OCI-M2 (cell line): ENCODE measurements at regions not wholly inside any gene's neighbourhood (a gene's known extent, or its start where the extent isn't known, plus 50 kb on each side); places are given as distances from the start of the nearest gene placed in this dataset.

Source experiments
- DNase-seq: peaks from one replicate; lab custom pipeline; 2025; ENCODE audit not compliant: unreplicated experiment; lab: John Stamatoyannopoulos, UW

- no peak for DNase-seq
Measured at GRCh38 chr4:3831529-3832150, 65.5 kb downstream of the ADRA2C start.

- DNase-seq: no peak
Measured at GRCh38 chr4:3832536-3833220, 66.5 kb downstream of the ADRA2C start.

GRCh38 chr4:3833326-3833989 is 67.3 kb downstream of the ADRA2C start:
- DNase-seq: no peak

DNA sequence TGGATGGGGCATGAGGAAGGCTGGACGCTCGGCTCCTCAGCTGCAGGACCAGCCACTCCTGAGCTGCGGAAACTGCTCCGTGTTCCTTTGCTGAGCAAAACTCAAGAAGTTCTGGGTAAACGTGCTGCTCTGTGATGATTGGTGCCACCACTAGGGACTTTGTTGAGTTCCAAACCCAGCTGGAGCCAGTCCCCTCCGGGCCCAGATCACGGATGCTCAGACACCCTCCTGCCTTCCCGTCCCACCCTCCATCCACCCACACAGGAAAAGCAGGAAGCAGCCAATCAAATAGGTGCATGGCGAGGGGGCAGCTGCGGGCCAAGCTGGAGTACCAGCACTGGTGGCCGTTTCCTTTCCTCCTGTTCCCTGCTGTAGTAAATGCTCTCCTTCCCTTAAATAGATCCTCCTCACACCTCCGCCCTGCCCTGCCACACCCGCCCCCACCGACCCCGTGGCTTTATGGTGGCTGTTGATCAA is 68.0 kb downstream of the ADRA2C start:
- DNase-seq: no peak

DNA sequence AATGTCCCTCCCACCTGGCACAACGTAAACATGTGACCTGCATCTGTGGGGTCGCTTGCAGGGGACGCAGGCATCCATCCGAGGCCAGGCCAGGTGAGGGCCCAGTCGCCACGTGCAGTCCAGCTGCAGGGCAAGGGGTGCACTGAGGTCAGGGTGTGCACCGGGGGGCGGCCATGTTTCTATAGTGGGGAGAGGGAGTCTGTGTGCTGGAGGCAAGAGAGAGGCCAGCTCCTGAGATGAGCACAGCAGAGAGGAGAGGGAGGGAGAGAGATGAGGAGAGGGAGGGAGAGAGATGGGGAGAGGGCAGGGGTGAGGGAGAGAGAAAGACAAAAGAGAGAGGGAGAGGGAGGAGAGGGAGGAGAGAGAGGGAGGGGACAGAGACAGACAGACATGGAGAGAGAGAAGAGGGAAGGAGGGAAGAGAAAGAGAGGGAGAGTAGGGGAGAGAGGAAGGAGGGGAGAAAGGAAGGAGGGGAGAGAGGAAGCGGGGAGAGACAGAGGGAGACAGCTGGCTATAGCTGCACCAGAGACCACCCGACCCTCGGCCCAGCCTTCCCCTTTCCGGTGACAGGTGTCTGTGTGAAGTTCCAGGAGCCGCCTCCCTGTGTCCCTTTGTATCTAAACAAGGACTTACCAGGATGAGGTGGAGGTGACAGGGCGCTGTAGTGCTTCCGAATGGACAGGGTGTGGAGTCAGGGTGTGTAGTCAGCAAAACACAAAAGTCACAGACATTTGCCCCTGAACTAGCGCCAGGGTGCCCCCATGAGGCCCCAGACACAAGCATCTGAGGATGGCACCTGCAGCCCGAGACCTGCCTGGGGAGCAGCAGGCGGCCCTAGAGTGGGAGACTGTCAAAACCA is 68.7 kb downstream of the ADRA2C start:
- DNase-seq: no peak

GRCh38 chr4:3835527-3836405 is 69.6 kb downstream of the ADRA2C start:
- DNase-seq: no peak

GRCh38 chr4:3836406-3836755 is 70.2 kb downstream of the ADRA2C start:
- no peak for DNase-seq

GRCh38 chr4:3836756-3837601 is 70.8 kb downstream of the ADRA2C start:
- DNase-seq: no peak

DNA sequence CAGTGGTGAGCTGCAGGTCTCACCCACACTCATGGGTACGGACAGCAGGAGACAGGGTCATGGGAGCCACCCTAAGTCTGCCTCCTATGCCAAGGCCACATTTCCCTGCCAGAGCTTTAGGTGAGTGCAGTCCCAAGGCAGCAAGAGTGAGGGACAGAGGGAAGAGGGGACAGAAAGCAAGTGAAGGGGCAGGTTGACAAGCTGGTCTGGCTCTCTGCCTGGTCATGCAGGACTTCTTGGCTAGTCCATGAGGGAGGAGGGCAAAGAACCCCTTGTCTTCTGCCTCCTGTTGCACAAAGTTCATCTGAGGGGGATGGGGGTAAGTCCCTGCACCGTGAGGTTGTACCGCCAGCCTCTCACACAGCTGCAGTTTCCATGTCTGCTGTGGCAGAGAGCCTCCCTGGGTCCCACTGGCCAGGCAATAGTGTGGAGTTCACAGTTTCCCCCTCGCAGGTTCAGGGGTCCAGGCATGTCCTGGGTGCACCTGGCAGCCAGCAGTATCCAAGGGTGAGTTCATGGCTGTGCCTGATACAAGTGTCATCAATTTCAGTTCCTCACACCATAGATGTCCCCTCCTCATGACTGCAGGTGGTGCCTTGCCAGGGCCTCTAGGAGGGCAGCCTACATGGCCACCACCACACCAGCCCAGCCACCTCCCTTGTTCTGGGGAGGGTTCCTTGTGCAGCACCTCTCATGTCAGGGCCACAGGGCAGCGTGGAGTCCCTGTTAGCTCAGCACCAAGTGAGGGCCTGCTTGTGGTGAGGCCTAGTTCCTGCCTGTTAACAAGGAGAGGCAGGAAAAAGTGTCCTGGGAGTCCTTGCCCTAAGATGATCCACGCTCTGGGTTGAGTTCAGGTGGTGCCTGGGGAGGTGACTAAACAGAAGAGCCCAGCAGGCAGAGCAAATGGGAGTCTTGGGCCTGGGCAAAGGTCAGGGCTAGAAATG is 72.5 kb downstream of the ADRA2C start:
- DNase-seq: no peak

DNA sequence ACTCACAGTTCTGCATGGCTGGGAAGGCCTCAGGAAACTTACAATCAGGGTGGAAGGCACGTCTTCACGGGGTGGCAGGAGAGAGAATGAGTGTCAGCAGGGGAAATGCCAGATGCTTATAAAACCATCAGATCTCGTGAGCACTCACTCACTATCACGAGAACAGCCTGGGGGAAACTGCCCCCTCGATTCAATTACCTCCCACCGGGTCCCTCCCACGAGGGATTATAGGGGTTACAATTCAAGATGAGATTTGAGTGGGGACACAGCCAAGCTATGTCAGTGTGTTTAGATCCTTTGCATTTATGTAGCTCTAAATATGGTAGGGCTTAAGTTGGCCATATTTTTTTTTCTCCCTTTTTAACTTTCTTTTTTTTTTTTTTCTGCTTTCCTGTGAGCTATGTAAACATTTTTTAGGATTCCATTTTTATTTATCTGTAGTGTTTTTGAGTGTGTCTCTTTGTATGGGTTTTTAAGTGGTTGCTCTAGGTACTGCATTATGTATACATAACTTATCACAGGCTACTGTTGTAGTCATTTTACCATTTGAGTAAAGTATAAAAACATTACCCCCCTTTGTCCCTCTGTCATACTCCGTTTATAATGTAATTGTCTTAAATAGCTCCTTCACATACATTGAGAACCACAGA is 79.0 kb downstream of the ADRA2C start:
- no peak for DNase-seq

DNA sequence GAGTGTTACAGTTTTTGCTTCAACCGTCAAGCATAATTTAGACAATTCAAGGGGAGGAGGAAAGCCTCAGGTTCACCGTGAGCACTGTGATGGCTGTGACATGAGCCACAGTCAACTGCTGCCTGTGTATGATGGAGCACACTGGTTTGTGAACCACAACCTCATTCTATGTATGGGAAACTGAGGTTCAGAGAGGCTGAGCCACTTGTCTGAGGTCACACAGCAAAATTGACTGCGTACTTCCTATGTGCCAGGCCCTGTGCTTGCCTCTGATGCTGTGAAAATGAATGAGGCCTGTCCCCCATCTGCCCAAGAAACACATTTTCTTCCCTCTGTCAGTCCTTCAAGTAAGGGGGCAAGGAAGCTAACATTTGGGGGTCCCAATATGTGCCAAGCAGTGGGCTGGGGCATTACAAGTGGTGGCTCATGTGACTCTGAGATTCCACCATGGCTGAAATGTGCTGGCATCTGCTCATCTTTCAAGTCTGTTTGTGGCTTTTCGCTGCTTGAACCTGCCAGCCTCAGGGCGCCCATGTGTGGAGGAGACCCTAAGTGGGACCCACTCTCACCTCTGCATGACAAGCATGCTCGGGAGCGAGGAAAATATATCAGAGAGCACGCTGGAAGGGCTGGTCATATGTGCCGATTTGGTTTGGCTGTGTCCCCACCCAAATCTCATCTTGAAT is 79.7 kb downstream of the ADRA2C start:
- DNase-seq: no peak

DNA sequence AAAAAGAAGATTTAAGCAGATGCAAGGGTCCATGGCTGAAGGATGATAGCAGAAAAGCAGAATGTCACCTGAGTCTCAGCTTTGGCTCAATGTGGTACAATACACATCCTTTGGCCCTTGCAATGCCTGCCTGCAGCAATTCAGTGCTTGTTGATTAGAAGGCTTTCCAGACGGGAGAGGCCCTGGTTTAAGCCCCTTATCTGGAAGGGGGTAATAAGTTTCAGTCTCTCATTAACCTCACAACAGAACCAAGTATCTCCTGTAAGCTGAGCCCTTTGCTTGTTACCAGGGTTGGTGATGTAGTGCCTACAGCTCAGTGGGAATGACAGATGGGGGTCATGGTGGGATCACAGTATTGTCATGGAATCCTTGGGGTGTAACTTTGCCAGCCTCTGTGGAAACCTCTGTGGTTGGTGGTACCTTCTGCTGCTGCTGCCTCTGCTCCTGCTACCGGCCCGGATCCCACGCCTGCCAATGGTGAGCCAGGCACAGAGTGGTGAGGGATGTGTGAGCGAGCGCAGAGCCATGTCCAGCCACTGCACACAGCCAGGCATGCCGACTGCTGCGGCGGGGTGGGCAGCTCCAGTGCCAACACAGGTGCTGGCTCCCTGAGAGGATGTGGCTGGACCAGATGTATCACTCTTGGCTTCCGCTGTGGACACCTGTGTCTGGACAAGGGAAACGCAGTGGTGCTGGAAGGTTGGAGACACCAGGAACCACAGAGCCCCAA is 81.2 kb downstream of the ADRA2C start:
- DNase-seq: no peak

DNA sequence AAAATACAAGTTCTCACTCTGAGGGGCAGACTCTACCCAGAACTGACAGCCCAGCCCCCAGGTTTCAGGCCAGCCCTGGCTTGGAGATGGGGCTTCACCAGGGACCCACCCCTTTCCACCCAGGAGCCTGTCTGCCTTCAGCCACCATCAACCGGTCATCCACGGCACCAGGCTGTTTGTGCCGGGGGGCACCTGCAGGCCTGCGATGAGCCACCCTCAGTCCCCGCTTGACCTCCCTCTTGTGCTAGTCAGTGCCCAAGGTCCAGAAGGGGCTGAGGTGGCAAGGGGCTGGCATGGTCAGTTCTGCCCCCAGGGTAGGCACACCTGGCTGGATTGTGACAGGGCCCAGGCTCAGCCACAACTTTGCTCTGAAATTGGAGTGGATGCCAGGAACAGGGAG is 82.1 kb downstream of the ADRA2C start:
- no peak for DNase-seq

DNA sequence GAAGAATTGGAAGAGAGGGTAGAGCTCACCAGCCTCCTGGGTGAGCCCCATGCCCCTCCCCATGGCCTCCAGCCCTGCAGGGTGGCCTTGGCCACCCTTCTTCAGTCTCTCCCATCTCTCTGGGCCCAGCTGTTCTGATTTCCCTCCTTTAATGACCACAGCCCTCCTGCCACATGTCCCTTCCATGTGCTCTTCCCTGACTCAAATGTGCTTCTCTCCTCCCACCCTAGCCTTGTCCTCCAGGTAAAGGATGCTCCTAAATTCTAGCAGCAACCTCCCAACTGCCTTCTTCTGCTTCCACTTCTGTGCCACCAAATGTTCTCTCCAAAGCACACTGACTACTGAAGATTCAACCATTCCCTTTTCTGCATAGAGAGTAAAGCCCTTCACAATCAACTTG is 83.0 kb downstream of the ADRA2C start:
- DNase-seq: no peak

GRCh38 chr4:3850128-3850527 is 83.9 kb downstream of the ADRA2C start:
- DNase-seq: no peak

DNA sequence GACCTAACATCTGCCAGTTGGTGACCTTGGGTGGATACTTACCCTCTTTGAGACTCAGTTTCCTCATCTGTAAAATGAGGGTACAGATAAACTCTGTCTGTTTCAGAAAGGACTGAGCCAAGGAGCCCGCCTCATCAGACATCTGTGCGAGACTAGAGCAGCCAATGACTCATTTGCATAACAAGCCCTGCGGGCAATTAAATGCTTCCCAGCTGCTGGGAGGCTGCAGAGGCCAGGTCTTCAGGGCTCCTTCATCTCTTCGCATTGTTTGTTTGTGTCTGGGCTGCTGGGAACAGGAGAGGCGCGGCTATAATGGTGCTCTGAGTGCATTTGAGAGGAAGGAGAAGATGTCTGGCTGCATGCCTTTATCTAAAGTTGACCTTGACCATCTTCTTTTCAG is 85.0 kb downstream of the ADRA2C start:
- no peak for DNase-seq

GRCh38 chr4:3851881-3852280 is 85.7 kb downstream of the ADRA2C start:
- no peak for DNase-seq
